Thoracic aorta (tissue), 2 donors: ENCODE measurements at regions not wholly inside any gene's neighbourhood (a gene's known extent, or its start where the extent isn't known, plus 50 kb on each side); places are given as distances from the start of the nearest gene placed in this dataset.

ENCODE experiments used
- ATAC-seq: fragments of 150-250 bp; one replicate; pipeline ENCODE4 v1.8.0; 2017; ENCODE audit warnings: low read depth; ENCODE audit not compliant: insufficient number of reproducible peaks, low FRiP score
- DNase-seq: peaks from one replicate; pipeline ENCODE4 v3.0.0-alpha.2; 2020; ENCODE audit warnings: low spot score
- H3K27ac ChIP-seq, 2 donors: fragments of 200-600 bp; sonication (generic); 1 replicate in 1 of 2; 2 replicates in 1 of 2; pipeline ENCODE4 v1.5.1; 2016; ENCODE audit warnings: mild to moderate bottlenecking in 2 of 2, moderate library complexity in 2 of 2
- H3K27me3 ChIP-seq: fragments of 200-600 bp; sonication (generic); replicated peaks from 2 replicates; pipeline ENCODE4 v1.6.0; 2016; ENCODE audit warnings: mild to moderate bottlenecking; ENCODE audit not compliant: insufficient read depth
- H3K36me3 ChIP-seq: fragments of 200-600 bp; sonication (generic); one replicate; pipeline ENCODE4 v1.5.1; 2016
- H3K4me1 ChIP-seq, 2 donors: fragments of 200-600 bp; sonication (generic); 1 replicate in 1 of 2; 2 replicates in 1 of 2; pipeline versions ENCODE4 v1.5.1 to v1.6.0; 2016; ENCODE audit warnings: low read depth in 2 of 2, mild to moderate bottlenecking in 1 of 2; ENCODE audit not compliant: control insufficient read depth in 1 of 2
- H3K4me3 ChIP-seq: fragments of 200-600 bp; sonication (generic); 2 replicates; pipeline ENCODE4 v1.5.1; 2016; ENCODE audit warnings: mild to moderate bottlenecking
- H3K9me3 ChIP-seq: fragments of 200-600 bp; sonication (generic); 2 replicates; pipeline ENCODE4 v1.5.1; 2016
- CTCF ChIP-seq: fragments of 200-600 bp; sonication (generic); IDR thresholded peaks from one replicate; pipeline ENCODE4 v1.5.1; 2019; ENCODE audit warnings: antibody characterized with exemption

GRCh38 chr7:120131096-120131839 is 141.7 kb upstream of the KCND2 start:
- ATAC-seq (no peak), DNase-seq (no peak)
- Histone ChIP-seq H3K4me1 (no peaks in the 10 kb centered on the region), H3K36me3 (no peaks in the 10 kb centered on the region), H3K9me3 (peaks cover 12% of the 10 kb centered on the region), H3K27me3 (no peaks in the 10 kb centered on the region), H3K4me3 (no peak overlapping the region), H3K27ac (no peak overlapping the region)
- TF ChIP-seq CTCF: no peak

GRCh38 chr7:120138497-120138896 is 134.5 kb upstream of the KCND2 start:
- DNase-seq: no peak
- TF ChIP-seq CTCF: no peak
- H3K36me3 ChIP-seq: no peaks in the 10 kb centered on the region
- no peak for ATAC-seq
- H3K27ac ChIP-seq: no peak overlapping the region
- no peaks in the 10 kb centered on the region for H3K4me1 ChIP-seq
- H3K4me3 ChIP-seq: no peak overlapping the region
- no peaks in the 10 kb centered on the region for H3K27me3 ChIP-seq
- H3K9me3 ChIP-seq: no peaks in the 10 kb centered on the region

- H3K4me1 ChIP-seq: no peaks in the 10 kb centered on the region
- no peaks in the 10 kb centered on the region for H3K9me3 ChIP-seq
- DNase-seq (no peak), ATAC-seq (no peak)
- no peaks in the 10 kb centered on the region for H3K36me3 ChIP-seq
- no peak overlapping the region for H3K4me3 ChIP-seq
- no peaks in the 10 kb centered on the region for H3K27me3 ChIP-seq
- no peak overlapping the region for H3K27ac ChIP-seq
- TF ChIP-seq CTCF: no peak
Measured at GRCh38 chr7:120156476-120156875, 116.5 kb upstream of the KCND2 start.

- no peak for DNase-seq
- ATAC-seq: no peak
- Histone ChIP-seq H3K9me3 (no peaks in the 10 kb centered on the region), H3K27me3 (no peaks in the 10 kb centered on the region), H3K27ac (no peak overlapping the region), H3K36me3 (no peaks in the 10 kb centered on the region), H3K4me1 (no peaks in the 10 kb centered on the region), H3K4me3 (no peak overlapping the region)
- no peak for TF ChIP-seq CTCF
Measured at GRCh38 chr7:120160166-120160565, 112.8 kb upstream of the KCND2 start.

- Histone ChIP-seq H3K4me1 (peaks cover 6 to 11% of the 10 kb centered on the region in 2 donors), H3K27me3 (no peaks in the 10 kb centered on the region), H3K4me3 (no peak overlapping the region), H3K27ac (no peak overlapping the region), H3K9me3 (no peaks in the 10 kb centered on the region), H3K36me3 (no peaks in the 10 kb centered on the region)
- DNase-seq (no peak), ATAC-seq (no peak)
- no peak for TF ChIP-seq CTCF
Measured at GRCh38 chr7:120163449-120163848, 109.5 kb upstream of the KCND2 start.
